Astrocyte of the spinal cord (primary cell): ENCODE measurements at regions not wholly inside any gene's neighbourhood (a gene's known extent, or its start where the extent isn't known, plus 50 kb on each side); places are given as distances from the start of the nearest gene placed in this dataset.

Experiments used
- DNase-seq: peaks from one replicate; pipeline ENCODE4 v3.0.0; 2011; ENCODE audit warnings: low read depth, low spot score
- H3K4me3 ChIP-seq: 2 replicates; pipeline ENCODE4 v1.5.1; 2011; ENCODE audit warnings: low read depth, mild to moderate bottlenecking, low read length, moderate library complexity
- CTCF ChIP-seq: IDR thresholded peaks from 2 replicates; pipeline ENCODE4 v1.5.1; 2012; ENCODE audit warnings: low read depth, mild to moderate bottlenecking, low read length, inconsistent platforms
- in situ Hi-C: cut with HindIII; loops from 2 replicates; pipeline ENCODE4 v1.10.0; 2017; ENCODE audit warnings: low sequenced_read_pairs

- no peak overlapping the region for H3K4me3 ChIP-seq
- in situ Hi-C loops: no loop called here
Observed at GRCh38 chr10:111493024-111493625, 416.3 kb downstream of the ADRA2A start.

GRCh38 chr10:111498560-111498959 is 421.7 kb downstream of the ADRA2A start:
- no peak overlapping the region for H3K4me3 ChIP-seq

More at GRCh38 chr10:111493024-111493625, 416.3 kb downstream of the ADRA2A start:
- no peak for TF ChIP-seq CTCF
- no peak for DNase-seq

GRCh38 chr10:111504376-111504775 is 427.5 kb downstream of the ADRA2A start:
- TF ChIP-seq CTCF: no peak
- in situ Hi-C loops: no loop called here
- no peak overlapping the region for H3K4me3 ChIP-seq
- DNase-seq: no peak

More at GRCh38 chr10:111498560-111498959, 421.7 kb downstream of the ADRA2A start:
- in situ Hi-C loops: no loop called here
- no peak for TF ChIP-seq CTCF
- DNase-seq: no peak

GRCh38 chr10:111506266-111507034 is 429.6 kb downstream of the ADRA2A start:
- no peak overlapping the region for H3K4me3 ChIP-seq
- no peak for DNase-seq
- in situ Hi-C loops: no loop called here
- no peak for TF ChIP-seq CTCF

GRCh38 chr10:111511751-111512150 is 434.9 kb downstream of the ADRA2A start:
- H3K4me3 ChIP-seq: no peak overlapping the region
- in situ Hi-C loops: no loop called here
- TF ChIP-seq CTCF: no peak
- DNase-seq: no peak

GRCh38 chr10:111515264-111515663 is 438.4 kb downstream of the ADRA2A start:
- TF ChIP-seq CTCF: no peak
- in situ Hi-C loops: no loop called here
- no peak for DNase-seq
- no peak overlapping the region for H3K4me3 ChIP-seq
